Testis (tissue), 2 donors: ENCODE measurements at regions not wholly inside any gene's neighbourhood (a gene's known extent, or its start where the extent isn't known, plus 50 kb on each side); places are given as distances from the start of the nearest gene placed in this dataset.
"Not testable (repeated sequence)": the region's sequence is repeated elsewhere in the genome, so short reads cannot be mapped to it uniquely, and the experiment has no call there.

Source experiments
- POLR2A ChIP-seq: fragments of 450-650 bp; IDR thresholded peaks from one replicate; pipeline ENCODE4 v1.6.1; 2017; ENCODE audit warnings: antibody characterized with exemption, mild to moderate bottlenecking, moderate library complexity
- TF ChIP-seq, protein P1 (sequence below), 3 experiments: fragments of 450-650 bp in 2 of 3; fragments of 200-600 bp in 1 of 3; sonication (generic) in 1 of 3; IDR thresholded peaks; one replicate each; pipeline ENCODE4 v1.5.1; 2016 to 2019; ENCODE audit warnings: antibody characterized with exemption in 3 of 3, mild to moderate bottlenecking in 2 of 3, moderate library complexity in 1 of 3

DNA sequence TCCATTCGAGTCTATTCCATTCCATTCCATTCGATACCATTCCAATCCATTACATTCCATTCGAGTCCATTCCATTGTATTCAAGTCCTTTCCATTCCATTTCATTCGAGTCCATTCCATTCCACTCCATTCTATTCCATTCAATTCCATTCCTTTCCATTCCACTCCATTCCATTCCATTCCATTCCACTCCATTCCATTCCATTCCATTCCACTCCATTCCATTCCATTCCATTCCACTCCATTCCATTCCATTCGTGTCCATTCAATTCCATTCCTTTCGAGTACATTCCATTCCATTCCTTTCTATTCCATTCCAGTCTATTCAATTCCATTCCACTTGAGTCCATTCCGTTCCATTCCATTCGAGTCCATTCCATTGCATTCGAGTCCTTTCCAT is 4805.2 kb upstream of the OR11H1 start:
- TF ChIP-seq POLR2A, result not testable (repeated sequence)
- TF ChIP-seq, protein P1, sequence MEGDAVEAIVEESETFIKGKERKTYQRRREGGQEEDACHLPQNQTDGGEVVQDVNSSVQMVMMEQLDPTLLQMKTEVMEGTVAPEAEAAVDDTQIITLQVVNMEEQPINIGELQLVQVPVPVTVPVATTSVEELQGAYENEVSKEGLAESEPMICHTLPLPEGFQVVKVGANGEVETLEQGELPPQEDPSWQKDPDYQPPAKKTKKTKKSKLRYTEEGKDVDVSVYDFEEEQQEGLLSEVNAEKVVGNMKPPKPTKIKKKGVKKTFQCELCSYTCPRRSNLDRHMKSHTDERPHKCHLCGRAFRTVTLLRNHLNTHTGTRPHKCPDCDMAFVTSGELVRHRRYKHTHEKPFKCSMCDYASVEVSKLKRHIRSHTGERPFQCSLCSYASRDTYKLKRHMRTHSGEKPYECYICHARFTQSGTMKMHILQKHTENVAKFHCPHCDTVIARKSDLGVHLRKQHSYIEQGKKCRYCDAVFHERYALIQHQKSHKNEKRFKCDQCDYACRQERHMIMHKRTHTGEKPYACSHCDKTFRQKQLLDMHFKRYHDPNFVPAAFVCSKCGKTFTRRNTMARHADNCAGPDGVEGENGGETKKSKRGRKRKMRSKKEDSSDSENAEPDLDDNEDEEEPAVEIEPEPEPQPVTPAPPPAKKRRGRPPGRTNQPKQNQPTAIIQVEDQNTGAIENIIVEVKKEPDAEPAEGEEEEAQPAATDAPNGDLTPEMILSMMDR (IDR thresholded peaks at IDR 0.05), result not testable (repeated sequence)
